ENCODE measurements at regions not wholly inside any gene's neighbourhood (a gene's known extent, or its start where the extent isn't known, plus 50 kb on each side); places are given as distances from the start of the nearest gene placed in this dataset.

DNA sequence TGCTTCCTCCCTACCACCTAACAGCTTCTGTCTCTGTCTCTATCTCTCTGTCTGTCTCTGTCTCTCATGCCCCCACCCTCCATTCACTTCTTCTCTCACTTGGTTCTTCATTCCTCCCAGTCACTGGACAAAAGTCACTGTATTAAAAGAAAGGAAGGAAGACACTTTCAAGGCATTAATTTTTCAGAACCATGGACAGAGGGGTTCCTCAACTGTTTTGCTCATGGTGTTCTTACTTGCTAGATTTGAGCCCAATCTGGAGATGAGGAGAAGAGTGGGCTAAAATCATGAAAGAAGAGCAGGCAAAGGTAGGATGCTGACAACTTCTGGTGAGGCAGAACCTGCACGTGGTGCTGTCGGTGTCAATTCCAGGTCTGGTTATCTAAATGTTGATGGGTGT, 116.7 kb upstream of the LARGE1 start:
- H3K4me3 ChIP-seq (ENCODE audit: low read depth, low read length): no peak overlapping the region
- no peak for DNase-seq (ENCODE audit: low read depth, low spot score)
- in situ Hi-C loops (cut with HindIII; ENCODE audit: low sequenced_read_pairs): no loop called here
- TF ChIP-seq, protein P1, sequence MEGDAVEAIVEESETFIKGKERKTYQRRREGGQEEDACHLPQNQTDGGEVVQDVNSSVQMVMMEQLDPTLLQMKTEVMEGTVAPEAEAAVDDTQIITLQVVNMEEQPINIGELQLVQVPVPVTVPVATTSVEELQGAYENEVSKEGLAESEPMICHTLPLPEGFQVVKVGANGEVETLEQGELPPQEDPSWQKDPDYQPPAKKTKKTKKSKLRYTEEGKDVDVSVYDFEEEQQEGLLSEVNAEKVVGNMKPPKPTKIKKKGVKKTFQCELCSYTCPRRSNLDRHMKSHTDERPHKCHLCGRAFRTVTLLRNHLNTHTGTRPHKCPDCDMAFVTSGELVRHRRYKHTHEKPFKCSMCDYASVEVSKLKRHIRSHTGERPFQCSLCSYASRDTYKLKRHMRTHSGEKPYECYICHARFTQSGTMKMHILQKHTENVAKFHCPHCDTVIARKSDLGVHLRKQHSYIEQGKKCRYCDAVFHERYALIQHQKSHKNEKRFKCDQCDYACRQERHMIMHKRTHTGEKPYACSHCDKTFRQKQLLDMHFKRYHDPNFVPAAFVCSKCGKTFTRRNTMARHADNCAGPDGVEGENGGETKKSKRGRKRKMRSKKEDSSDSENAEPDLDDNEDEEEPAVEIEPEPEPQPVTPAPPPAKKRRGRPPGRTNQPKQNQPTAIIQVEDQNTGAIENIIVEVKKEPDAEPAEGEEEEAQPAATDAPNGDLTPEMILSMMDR (IDR thresholded peaks at IDR 0.05; ENCODE audit: low read depth, low read length): no peak

DNA sequence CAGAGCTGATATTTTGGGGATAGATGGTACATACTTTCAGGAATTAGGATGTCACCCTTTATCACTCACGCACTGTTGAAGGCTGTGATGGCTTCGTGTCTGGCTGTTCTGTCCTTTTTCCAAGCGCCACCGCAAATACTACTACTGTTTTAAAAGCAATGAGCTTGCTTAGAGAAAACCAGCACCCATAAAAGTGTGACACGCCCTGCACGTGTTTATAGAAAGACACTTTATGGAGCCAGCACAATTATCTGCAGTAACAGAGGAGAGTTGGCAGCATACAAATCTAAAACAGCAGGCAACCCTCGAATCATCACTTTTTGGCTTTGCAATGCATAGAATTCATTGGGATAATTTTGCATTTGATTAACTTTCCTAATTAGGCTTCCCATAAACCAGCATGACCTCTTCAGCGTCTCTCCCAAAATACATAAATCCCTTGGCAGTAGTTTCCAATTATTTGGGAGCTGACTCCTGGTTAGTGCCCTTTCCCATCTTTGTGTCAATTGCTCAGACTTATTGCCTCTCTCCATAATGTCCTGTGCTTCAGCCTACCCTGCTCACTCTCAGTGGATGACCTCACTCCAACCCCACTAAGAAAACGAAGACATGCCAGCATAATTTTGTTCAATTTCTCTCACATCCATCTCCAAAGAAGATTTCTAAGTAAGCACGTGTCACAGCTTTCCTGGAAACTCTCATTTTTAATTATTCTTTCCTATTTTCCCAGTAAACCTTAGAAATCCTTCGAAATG, 118.7 kb upstream of the LARGE1 start:
- TF ChIP-seq, protein P1 (IDR thresholded peaks at IDR 0.05; ENCODE audit: low read depth, low read length): no peak

DNA sequence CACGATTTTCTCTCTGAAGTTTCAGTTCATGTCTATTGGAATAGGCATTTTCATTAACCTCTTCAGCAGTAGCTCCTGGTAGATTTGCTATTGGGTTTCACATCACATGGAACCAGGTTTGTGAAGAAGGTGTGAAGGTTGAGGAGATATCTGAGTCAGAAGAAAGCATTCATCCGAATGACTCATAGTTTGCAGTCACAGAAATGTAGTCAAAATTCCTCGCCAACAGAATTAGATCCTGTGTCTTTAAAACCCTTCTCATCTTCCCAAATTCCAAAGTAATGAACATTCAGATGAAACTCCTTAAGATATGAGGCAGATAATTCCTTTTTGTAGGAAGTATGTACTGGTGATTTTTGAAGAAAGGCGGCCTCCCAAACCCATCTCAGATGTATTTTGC, 125.0 kb upstream of the LARGE1 start:
- TF ChIP-seq, protein P1 (IDR thresholded peaks at IDR 0.05; ENCODE audit: low read depth, low read length): no peak
- no peak overlapping the region for H3K4me3 ChIP-seq (ENCODE audit: low read depth, low read length)
- in situ Hi-C loops (cut with HindIII; ENCODE audit: low sequenced_read_pairs): no loop called here
- DNase-seq (ENCODE audit: low read depth, low spot score): no peak

More for the DNA sequence above, 118.7 kb upstream of the LARGE1 start:
- no peak for DNase-seq (ENCODE audit: low read depth, low spot score)
- in situ Hi-C loops (cut with HindIII; ENCODE audit: low sequenced_read_pairs): no loop called here
- H3K4me3 ChIP-seq (ENCODE audit: low read depth, low read length): no peak overlapping the region

DNA sequence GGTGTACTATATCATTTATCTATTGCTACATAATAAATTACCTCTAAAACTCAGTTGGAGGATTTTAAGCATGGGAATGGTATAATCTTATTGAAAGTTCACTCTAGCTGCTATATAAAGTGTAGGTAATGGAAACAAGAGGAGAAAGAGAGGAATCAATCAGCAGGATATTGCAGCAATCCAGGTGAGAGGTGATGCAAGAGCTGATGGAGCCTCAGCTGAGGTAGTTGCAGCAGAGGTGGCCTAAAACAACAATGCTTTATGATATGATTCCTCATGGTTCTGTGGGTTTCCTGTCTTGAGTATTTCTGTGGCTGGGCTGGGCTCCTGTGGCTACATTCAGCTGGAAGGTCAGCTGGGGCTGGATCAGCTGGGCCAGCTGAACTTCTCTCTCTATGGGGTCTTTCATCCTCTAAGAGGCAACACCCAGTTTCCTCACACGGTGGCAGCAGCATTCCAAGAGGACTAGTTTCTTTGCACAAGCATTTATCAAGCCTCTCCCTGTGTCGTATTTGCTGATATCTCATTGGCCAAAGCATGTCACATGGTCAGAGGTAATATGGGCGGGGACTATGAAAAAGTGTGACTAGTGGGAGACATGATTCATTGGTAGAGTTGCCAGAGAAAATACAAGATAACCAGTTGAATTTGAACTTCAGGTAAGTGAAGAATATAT, 135.4 kb upstream of the LARGE1 start:
- no peak overlapping the region for H3K4me3 ChIP-seq (ENCODE audit: low read depth, low read length)
- in situ Hi-C loops (cut with HindIII; ENCODE audit: low sequenced_read_pairs): no loop called here
- DNase-seq (ENCODE audit: low read depth, low spot score): no peak
- TF ChIP-seq, protein P1 (IDR thresholded peaks at IDR 0.05; ENCODE audit: low read depth, low read length): no peak

DNA sequence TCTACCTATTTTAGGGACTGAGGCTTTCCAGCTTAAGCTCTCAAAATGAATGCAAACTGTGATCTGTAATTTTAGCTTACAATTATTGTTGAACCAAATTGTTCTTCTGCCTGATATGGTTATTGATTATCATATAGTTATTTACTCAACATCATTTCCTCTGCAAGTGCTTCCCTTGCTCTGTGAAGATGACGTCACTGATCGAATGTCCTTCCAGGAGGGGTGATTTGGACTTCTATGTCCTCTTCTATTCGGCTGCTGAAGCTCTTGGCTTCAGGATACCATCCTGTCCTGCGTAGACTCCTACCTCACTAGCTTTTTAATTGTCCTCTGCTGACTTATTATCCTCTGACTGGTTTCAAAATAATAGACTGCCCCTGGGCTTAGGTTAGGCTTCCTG, 137.4 kb upstream of the LARGE1 start:
- TF ChIP-seq, protein P1 (IDR thresholded peaks at IDR 0.05; ENCODE audit: low read depth, low read length): no peak
- no peak overlapping the region for H3K4me3 ChIP-seq (ENCODE audit: low read depth, low read length)
- in situ Hi-C loops (cut with HindIII; ENCODE audit: low sequenced_read_pairs): no loop called here
- no peak for DNase-seq (ENCODE audit: low read depth, low spot score)

DNA sequence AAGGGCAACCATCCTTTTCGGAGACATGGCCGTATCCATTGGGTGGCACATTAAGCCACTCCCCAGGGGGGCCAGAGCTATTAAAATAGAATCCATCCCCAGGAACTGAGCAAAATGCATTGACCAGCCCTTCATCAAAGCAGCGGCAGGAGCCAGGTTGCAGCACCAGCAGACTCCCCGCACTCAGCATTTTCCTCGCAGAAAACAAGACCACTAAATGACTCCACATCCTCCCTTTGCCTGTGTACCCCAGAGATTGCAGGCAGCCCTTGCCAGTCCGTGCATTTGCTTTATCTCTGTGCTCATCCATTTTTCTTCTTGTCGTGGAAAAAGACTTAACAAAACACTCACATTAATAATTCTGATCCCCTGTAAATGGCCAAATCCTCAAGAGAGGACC, 144.4 kb upstream of the LARGE1 start:
- in situ Hi-C loops (cut with HindIII; ENCODE audit: low sequenced_read_pairs): no loop called here
- H3K4me3 ChIP-seq (ENCODE audit: low read depth, low read length): no peak overlapping the region
- TF ChIP-seq, protein P1 (IDR thresholded peaks at IDR 0.05; ENCODE audit: low read depth, low read length): no peak
- DNase-seq (ENCODE audit: low read depth, low spot score): no peak
